NCI-H345 treated with DMSO at 0.1 percent for 48 hours (cell line): ENCODE measurements at regions not wholly inside any gene's neighbourhood (a gene's known extent, or its start where the extent isn't known, plus 50 kb on each side); places are given as distances from the start of the nearest gene placed in this dataset.
"Not testable (repeated sequence)": the region's sequence is repeated elsewhere in the genome, so short reads cannot be mapped to it uniquely, and the experiment has no call there.

Experiments used
- DNase-seq: peaks from one replicate; lab custom pipeline; 2025; ENCODE audit not compliant: unreplicated experiment; lab: John Stamatoyannopoulos, UW

GRCh38 chr6:15742013-15742412 is 79.2 kb upstream of the DTNBP1 start:
- not testable (repeated sequence) for DNase-seq

- no peak for DNase-seq
These were observed 78.6 kb upstream of the DTNBP1 start for GRCh38 chr6:15741405-15741804.

- no peak for DNase-seq
These were observed 77.0 kb upstream of the DTNBP1 start for GRCh38 chr6:15739867-15740266.

- DNase-seq = no peak
These were observed 76.5 kb upstream of the DTNBP1 start for GRCh38 chr6:15739353-15739752.

GRCh38 chr6:15738195-15738594 is 75.4 kb upstream of the DTNBP1 start:
- DNase-seq = not testable (repeated sequence)

- DNase-seq = no peak
These were observed 73.5 kb upstream of the DTNBP1 start for GRCh38 chr6:15736297-15736696.

- DNase-seq = no peak
These were observed 72.9 kb upstream of the DTNBP1 start for GRCh38 chr6:15735567-15736265.

- no peak for DNase-seq
These were observed 71.5 kb upstream of the DTNBP1 start for GRCh38 chr6:15734118-15734897.

- no peak for DNase-seq
These were observed 68.1 kb upstream of the DTNBP1 start for GRCh38 chr6:15730922-15731321.

GRCh38 chr6:15730442-15730841 is 67.6 kb upstream of the DTNBP1 start:
- no peak for DNase-seq

- DNase-seq = no peak
These were observed 59.9 kb upstream of the DTNBP1 start for GRCh38 chr6:15722731-15723130.

GRCh38 chr6:15716889-15717288 is 54.1 kb upstream of the DTNBP1 start:
- DNase-seq = no peak

- no peak for DNase-seq
These were observed 53.0 kb upstream of the DTNBP1 start for GRCh38 chr6:15715851-15716250.

- no peak for DNase-seq
These were observed 52.2 kb upstream of the DTNBP1 start for GRCh38 chr6:15715060-15715459.

- DNase-seq = no peak
These were observed 51.8 kb upstream of the DTNBP1 start for GRCh38 chr6:15714658-15715057.

- no peak for DNase-seq
These were observed 50.5 kb upstream of the DTNBP1 start for GRCh38 chr6:15713325-15713724.

- no peak for DNase-seq
These were observed 50.0 kb upstream of the DTNBP1 start for GRCh38 chr6:15712797-15713196.
